Skeletal muscle satellite cell (primary cell): ENCODE measurements at regions not wholly inside any gene's neighbourhood (a gene's known extent, or its start where the extent isn't known, plus 50 kb on each side); places are given as distances from the start of the nearest gene placed in this dataset.

Experiments
- H3K27me3 ChIP-seq: 2 replicates; pipeline ENCODE4 v1.7.0; 2013; ENCODE audit warnings: low read length; ENCODE audit not compliant: control insufficient read depth, insufficient read depth
- H3K36me3 ChIP-seq: 2 replicates; pipeline ENCODE4 v1.7.0; 2013; ENCODE audit warnings: mild to moderate bottlenecking, control low read depth, low read length; ENCODE audit not compliant: insufficient read depth
- H3K4me1 ChIP-seq: 2 replicates; pipeline ENCODE4 v1.7.0; 2013; ENCODE audit warnings: low read length; ENCODE audit not compliant: control insufficient read depth, insufficient read depth
- H3K4me2 ChIP-seq: 2 replicates; pipeline ENCODE4 v1.7.0; 2013; ENCODE audit warnings: mild to moderate bottlenecking, low read length
- H3K4me3 ChIP-seq: 2 replicates; pipeline ENCODE4 v1.7.0; 2013; ENCODE audit warnings: low read length
- H3K9ac ChIP-seq: 2 replicates; pipeline ENCODE4 v1.7.0; 2013; ENCODE audit warnings: mild to moderate bottlenecking, low read depth, low read length, moderate library complexity
- H3K9me3 ChIP-seq: replicated peaks from 2 replicates; pipeline ENCODE4 v1.7.0; 2013; ENCODE audit warnings: mild to moderate bottlenecking, control low read depth, low read length

DNA sequence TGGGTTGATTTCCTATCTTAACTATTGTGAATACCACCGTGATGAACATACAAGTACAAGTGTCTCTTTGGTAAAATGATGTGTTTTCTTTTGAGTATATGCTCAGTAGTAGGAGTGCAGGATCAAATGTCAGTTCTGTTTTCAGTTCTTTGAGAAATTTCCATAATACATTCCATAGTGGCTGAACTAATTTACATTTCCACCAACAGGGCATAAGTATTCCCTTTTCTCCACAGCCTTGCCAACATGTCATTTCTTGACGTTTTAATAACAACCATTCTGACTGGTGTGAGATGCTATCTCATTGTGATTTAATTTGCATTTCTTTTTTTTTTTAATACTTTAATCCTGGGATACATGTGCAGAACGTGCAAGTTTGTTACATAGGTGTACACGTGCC lies 268.8 kb downstream of the CENPW start:
- Histone ChIP-seq H3K9ac (no peak overlapping the region), H3K27me3 (no peaks in the 10 kb centered on the region), H3K4me2 (no peak overlapping the region), H3K4me1 (no peaks in the 10 kb centered on the region), H3K36me3 (no peaks in the 10 kb centered on the region), H3K4me3 (no peak overlapping the region), H3K9me3 (no peaks in the 10 kb centered on the region)

DNA sequence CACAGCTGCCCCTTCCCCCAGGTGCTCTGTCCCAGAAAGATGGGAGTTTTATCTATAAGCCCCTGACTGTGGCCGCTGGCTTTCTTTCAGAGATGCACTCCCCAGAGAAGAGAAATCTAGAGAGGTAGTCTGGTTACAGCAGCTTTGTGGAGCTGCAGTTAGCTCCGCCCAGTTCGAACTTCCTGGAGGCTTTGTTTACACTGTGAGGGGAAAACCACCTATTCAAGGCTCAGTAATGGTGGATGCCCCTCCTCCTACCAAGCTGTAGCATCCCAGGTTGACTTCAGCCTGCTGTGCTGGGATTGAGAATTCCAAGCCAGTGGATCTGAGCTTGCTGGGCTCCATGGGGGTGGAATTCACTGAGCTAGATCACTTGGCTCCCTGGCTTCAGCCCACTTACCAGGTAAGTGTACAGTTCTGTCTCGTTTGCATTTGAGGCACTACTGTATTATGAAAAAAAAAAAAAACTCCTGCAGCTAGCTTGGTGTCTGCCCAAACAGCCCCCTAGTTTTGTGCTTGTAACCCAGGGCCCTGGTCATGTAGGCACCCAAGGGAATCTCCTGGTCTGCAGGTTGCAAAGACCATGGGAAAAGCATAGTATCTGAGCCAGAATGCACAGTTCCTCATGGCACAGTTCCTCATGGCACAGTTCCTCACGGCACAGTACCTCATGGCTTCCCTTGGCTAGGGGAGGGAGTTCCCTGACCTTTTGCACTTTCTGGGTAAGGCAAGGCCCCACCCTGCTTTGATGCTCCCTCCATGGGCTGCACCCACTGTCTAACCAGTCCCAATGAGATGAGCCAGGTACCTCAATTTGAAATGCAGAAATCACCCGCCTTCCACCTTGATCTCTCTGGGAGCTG lies 275.0 kb downstream of the CENPW start:
- Histone ChIP-seq H3K27me3 (no peaks in the 10 kb centered on the region), H3K36me3 (no peaks in the 10 kb centered on the region), H3K4me3 (no peak overlapping the region), H3K4me2 (no peak overlapping the region), H3K9ac (no peak overlapping the region), H3K4me1 (no peaks in the 10 kb centered on the region), H3K9me3 (no peaks in the 10 kb centered on the region)

DNA sequence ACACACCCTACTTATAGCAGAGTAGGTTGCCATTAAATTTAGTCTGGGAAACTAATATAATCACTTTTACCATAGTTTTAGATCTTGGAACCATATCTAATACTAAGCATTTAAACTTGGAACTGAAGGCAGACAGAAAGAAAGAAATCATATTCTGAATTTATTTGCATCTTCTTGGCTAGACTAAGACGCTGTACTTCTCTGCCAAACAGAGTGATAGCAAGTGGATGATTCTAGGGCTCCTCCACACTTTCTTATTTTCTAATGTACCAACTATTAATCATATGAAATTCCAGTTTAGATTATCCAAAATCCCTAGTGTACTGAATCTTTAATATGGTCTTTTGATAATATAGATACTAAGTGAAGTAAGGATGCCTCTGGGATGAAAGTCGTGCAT lies 277.0 kb downstream of the CENPW start:
- H3K4me1 ChIP-seq = no peaks in the 10 kb centered on the region

DNA sequence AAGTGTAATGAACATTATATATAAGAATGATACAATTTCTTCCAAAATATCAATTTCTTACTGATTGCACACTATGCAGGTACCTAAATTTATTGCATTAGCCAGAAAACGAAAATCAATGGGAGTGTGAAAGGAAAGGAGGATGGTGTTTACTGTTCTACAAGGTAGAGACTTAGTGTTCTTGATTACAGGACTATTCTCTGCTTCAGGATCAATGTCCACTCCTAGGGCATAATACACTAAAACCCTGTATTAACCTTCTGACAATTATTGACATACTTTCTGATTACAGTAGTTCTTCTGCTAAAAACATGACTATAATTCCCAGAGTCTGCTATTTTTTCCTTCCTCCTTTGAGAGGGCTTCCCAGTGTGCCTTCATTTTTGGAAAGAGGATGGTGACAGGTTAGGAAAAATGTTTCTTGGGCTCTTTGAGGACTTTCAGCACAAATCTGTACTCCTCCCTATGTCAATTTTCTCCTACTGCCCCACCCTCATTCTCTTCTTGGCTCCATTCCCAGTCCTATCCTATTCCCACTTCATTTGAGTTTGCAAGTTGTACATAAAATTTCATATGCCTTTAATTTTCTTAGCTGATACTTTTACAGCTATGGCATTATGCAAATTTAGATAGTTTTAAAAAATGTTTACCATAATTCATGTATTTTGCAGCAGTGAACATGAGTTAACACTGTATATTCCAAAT lies 278.9 kb downstream of the CENPW start:
- Histone ChIP-seq H3K4me2 (no peak overlapping the region), H3K9ac (no peak overlapping the region)

More for the DNA sequence above, 277.0 kb downstream of the CENPW start:
- no peak overlapping the region for H3K4me3 ChIP-seq
- H3K4me2 ChIP-seq = no peak overlapping the region
- no peaks in the 10 kb centered on the region for H3K27me3 ChIP-seq
- H3K9ac ChIP-seq = no peak overlapping the region
- no peaks in the 10 kb centered on the region for H3K36me3 ChIP-seq
- no peaks in the 10 kb centered on the region for H3K9me3 ChIP-seq

DNA sequence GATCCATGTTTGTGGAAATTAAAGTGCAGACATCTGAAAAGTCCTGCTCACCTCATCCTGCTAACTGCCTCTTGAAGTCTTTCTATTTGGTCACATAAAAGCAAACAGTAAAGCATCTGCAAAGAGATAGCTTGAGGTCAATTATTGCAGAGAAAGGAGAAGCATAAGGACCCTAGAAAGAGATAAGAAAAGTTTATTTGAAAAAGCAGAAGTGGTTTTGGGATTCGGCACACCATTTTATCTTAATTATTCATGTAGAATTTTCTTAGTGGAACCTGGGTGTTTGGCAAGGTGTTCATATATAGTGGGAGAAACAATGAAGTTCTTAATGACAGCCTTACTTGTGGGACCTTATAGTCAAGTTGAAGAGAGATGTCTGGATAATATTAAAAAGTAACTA lies 280.8 kb downstream of the CENPW start:
- Histone ChIP-seq H3K9me3 (no peaks in the 10 kb centered on the region), H3K4me1 (no peaks in the 10 kb centered on the region), H3K4me2 (no peak overlapping the region), H3K36me3 (no peaks in the 10 kb centered on the region), H3K4me3 (no peak overlapping the region), H3K9ac (no peak overlapping the region), H3K27me3 (no peaks in the 10 kb centered on the region)

More for the DNA sequence above, 278.9 kb downstream of the CENPW start:
- Histone ChIP-seq H3K36me3 (no peaks in the 10 kb centered on the region), H3K9me3 (no peaks in the 10 kb centered on the region), H3K4me3 (no peak overlapping the region), H3K4me1 (no peaks in the 10 kb centered on the region), H3K27me3 (no peaks in the 10 kb centered on the region)

DNA sequence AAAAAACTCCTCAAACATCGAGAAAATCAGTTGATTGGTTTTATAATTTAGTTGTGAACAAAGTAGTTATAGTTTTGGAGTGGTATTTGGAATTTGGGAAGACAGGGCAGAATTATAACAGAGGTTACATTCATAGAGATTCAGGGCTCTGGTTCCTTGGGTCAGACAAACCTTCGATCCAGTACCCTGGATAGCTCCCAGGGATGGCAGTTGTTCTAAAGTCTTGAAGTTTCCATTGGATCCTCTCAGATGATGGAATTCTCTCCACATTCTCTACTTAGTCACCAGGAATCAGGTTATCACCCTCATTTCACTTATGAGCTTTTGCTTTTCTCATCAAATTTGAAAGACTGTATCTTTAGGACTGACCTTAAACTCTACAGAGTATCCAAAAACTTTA lies 285.1 kb downstream of the CENPW start:
- H3K36me3 ChIP-seq = no peaks in the 10 kb centered on the region
- H3K4me3 ChIP-seq = no peak overlapping the region
- no peak overlapping the region for H3K4me2 ChIP-seq
- H3K4me1 ChIP-seq = no peaks in the 10 kb centered on the region
- no peaks in the 10 kb centered on the region for H3K9me3 ChIP-seq
- no peak overlapping the region for H3K9ac ChIP-seq
- H3K27me3 ChIP-seq = no peaks in the 10 kb centered on the region

DNA sequence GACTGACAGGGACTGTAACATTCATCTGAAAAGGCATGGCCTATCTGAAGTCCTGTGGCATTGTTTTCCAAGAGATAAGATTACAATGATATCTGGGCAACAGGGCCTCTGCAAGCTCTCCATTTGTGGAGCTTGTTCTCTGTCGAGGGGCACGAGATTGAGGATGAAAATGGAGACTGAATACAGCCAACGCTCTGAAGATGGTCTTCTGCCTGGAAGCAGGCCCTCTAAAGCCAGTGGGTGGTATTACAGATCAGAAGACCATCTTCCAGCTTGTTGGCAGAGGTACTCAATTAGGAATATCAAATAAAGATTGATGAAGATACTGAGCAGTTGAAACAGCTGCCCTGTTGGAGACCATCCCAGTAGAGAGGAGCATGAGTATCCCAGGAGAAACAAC lies 288.2 kb downstream of the CENPW start:
- Histone ChIP-seq H3K4me1 (peaks cover 6% of the 10 kb centered on the region), H3K4me2 (no peak overlapping the region), H3K9me3 (no peaks in the 10 kb centered on the region), H3K27me3 (no peaks in the 10 kb centered on the region), H3K36me3 (no peaks in the 10 kb centered on the region), H3K4me3 (no peak overlapping the region), H3K9ac (no peak overlapping the region)

DNA sequence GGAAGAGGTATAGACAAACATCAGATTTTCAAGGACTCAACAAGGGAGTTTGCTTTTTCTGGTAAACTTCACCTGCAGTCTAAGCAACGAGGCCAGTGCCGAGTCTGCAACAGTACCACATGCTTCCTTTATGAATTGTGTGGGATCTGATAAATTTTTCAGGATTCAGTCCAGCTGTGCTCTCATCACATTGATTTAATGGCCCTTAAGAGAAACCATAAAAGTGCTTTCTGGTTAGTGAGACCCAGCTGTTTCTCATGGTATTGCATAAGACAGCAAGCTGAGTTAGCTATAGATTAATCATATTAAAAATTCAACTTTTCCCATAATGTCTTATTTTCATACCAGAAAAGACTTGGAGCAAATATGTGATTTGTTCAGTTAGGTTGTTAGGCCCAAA lies 291.4 kb downstream of the CENPW start:
- H3K4me3 ChIP-seq = no peak overlapping the region
- no peak overlapping the region for H3K4me2 ChIP-seq
- H3K4me1 ChIP-seq = peaks cover 6% of the 10 kb centered on the region
- H3K36me3 ChIP-seq = no peaks in the 10 kb centered on the region
- no peaks in the 10 kb centered on the region for H3K27me3 ChIP-seq
- H3K9me3 ChIP-seq = no peaks in the 10 kb centered on the region
- H3K9ac ChIP-seq = no peak overlapping the region

DNA sequence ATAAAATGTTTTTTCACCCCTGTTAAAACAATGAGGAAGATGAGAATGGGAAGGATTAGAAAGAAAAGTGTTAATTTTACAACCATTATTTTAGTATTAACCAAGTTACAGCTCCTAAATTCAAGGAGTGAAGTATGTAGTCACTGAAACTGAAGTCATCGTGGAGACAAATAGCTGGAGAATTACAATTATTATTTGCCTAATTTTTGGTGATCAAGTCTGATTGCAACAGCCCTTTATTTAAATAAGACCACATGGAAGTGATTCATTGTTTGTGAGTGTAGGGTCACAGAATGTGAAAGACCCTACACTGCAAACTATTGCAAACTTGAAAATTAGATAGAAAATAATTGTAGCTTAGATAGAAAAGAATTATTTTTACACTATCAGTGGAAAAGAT lies 292.4 kb downstream of the CENPW start:
- Histone ChIP-seq H3K4me3 (no peak overlapping the region), H3K4me2 (no peak overlapping the region), H3K9ac (no peak overlapping the region)

DNA sequence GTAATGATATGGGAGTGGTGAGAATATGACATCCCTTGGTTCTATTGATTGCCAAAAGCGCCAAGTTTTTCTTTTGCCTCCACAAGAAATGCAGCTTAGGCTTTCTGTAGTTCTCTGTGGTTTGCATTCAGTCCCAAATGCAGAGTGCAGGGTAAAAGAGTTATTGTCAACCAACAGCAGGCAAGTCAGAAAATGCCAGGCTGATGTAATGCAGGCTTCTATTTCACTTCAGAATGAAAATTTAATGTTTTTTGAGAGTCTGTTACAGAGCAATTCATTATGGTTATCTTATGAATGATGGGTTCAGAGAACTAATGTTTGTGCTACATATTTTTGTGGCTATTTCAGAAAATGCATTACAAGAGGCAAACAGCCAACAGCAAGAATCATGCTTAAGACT lies 293.5 kb downstream of the CENPW start:
- H3K4me2 ChIP-seq = no peak overlapping the region
- no peak overlapping the region for H3K9ac ChIP-seq
- H3K4me3 ChIP-seq = no peak overlapping the region
- no peaks in the 10 kb centered on the region for H3K9me3 ChIP-seq
- H3K36me3 ChIP-seq = no peaks in the 10 kb centered on the region
- H3K27me3 ChIP-seq = no peaks in the 10 kb centered on the region
- peaks cover 6% of the 10 kb centered on the region for H3K4me1 ChIP-seq

More for the DNA sequence above, 292.4 kb downstream of the CENPW start:
- Histone ChIP-seq H3K4me1 (peaks cover 6% of the 10 kb centered on the region), H3K36me3 (no peaks in the 10 kb centered on the region), H3K27me3 (no peaks in the 10 kb centered on the region), H3K9me3 (no peaks in the 10 kb centered on the region)

DNA sequence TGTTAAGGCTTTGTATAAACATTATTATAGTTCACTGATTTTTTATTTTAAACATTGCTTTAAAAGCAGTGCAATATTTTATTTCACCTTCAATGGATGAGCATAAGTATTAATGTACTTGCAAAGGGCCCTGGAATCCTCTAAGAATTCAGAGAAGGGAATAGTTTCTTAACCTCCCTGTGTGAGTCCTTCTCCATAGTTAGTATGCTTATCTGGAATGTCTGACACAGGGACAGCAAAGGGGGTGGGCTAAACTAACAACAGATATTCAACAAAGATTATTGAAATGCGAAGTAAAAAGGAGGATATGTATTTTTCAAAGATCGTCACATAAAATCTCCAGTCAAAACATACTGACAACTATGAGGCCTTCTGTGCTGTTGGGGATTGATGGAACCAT lies 300.4 kb downstream of the CENPW start:
- Histone ChIP-seq H3K4me1 (no peaks in the 10 kb centered on the region), H3K9me3 (no peaks in the 10 kb centered on the region), H3K27me3 (no peaks in the 10 kb centered on the region), H3K4me2 (no peak overlapping the region), H3K4me3 (no peak overlapping the region), H3K9ac (no peak overlapping the region), H3K36me3 (no peaks in the 10 kb centered on the region)

DNA sequence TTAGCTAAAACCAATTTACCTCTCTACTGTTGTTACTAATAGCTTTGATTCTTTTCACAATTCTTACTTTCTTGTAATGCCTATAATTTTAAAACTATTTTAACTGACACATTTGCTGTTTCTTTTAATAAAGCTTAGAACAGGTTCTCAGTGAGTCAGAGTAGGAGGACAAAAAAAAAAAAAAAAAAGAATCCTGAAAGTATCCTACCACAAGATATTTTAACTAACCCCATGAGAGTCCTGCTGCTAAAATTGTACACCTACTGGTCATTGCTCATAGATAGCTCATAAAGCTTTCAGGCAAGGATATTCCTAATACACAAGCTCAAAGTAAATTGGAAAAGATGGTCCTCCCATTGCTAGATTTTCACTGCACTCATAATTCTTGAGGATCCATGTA lies 301.0 kb downstream of the CENPW start:
- Histone ChIP-seq H3K4me2 (no peak overlapping the region), H3K9ac (no peak overlapping the region), H3K9me3 (no peaks in the 10 kb centered on the region), H3K4me3 (no peak overlapping the region), H3K4me1 (no peaks in the 10 kb centered on the region), H3K27me3 (no peaks in the 10 kb centered on the region), H3K36me3 (no peaks in the 10 kb centered on the region)
